ENCODE measurements at regions not wholly inside any gene's neighbourhood (a gene's known extent, or its start where the extent isn't known, plus 50 kb on each side); places are given as distances from the start of the nearest gene placed in this dataset.
"Not testable (repeated sequence)": the region's sequence is repeated elsewhere in the genome, so short reads cannot be mapped to it uniquely, and the experiment has no call there.

DNA sequence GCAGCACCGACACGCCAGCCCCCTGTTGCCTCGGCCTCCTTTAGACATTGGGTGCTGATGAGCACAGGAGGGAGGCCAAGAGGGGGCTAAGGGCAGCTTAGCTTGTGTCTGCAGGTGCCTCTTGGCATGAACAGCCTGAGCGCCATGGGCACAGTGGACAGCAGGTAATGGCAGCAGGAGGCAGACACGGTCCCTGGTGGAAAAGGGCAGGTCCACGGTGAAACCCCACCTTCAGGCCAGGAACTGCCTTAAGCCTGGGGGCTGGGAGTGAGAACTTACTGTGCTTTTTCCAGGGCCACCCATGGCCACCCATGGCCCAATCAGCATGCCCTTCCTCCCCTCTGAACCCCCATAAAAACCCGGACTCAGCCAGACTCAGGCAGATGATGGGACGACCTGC is 633.4 kb upstream of the TMEFF2 start:
- no peak for DNase-seq

DNA sequence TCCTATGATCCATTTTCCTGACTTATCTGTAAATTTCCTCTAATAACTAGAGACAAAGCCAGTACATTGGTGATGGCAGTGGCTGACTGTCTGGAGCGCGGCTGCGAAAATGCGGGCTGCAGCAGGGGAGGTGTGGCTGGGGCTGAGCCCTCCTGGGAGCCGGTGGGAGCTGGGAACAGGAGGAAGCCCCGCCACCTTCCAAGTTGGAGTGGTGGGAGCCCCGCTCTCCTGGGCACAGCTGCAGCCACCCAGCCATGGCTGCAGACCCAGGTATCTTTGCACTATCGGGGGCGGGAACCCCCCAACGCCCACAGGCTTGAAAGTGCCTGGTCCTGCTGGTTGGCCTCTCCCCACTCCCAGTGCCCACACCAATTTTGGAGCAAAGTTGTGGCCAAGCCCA is 633.0 kb upstream of the TMEFF2 start:
- DNase-seq: no peak

DNA sequence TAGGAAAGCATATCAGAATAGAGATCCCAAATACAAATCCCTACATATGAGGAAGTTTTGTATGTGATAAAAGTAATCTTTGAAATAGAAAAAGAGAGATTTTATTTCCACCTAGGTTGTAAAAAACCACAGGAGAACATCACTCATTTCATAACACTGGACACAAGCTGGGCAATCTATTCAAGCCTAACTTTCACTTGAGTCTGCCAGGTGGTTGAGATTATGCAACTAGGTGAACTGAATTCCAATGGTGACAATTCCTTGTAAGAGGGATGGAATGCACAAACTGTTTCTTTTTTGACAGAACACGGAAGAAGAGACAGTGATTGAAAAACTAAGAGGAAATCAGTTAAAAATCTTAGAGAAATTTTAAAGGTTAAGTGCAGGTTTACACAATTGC is 619.6 kb upstream of the TMEFF2 start:
- no peak for DNase-seq

DNA sequence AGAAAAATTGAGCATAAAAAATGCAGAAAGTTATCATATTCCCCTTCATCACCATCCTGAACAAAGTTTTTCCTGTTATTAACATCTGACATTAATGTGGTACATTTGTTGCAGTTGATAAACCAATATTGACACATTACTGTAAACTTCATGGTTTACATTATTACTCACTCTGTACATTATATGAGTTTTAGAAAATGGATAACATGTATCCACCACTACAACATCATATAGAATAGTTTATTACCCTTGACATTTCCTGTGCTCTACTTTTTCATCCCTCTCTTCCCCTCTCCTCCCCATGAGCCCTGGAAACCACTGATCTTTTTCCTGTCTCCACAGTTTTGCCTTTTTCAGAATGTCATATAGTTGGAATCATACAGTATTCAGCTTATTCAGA is 618.6 kb upstream of the TMEFF2 start:
- DNase-seq: no peak

DNA sequence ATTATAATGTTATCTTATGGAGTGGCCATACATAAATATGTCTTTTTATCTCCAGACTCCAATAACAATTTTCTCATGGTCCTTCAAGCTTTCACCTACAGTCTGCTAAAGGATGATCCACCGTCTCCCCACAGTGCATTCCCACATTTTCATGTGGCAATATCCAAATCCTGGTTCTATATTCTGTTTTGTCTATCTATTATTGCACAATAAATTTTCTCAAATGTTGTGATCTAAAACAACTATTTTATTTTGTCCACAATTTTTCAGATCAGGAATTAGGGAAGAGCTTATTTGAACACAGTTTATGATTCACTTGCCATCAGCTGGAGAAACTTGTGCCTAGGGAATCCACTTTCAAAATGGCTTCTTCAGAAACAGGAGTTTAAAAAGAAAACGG is 614.4 kb upstream of the TMEFF2 start:
- DNase-seq: no peak

DNA sequence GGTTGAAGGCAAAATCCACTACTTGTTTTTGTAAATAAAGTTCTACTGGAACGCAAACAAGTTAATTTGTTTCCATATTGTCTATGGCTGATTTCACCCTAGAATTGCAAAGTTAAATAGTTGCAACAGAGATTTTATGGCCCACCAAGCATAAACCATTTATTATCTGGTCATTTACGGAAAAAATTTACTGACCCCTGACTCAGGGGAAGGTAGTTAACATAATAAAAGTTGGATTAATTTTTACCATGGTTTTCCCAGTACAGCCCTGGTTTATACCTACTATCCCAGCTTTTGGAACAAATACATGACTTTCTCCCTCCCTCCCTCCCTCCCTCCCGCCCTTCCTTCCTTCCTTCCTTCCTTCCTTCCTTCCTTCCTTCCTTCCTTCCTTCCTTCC is 588.9 kb upstream of the TMEFF2 start:
- DNase-seq: no peak

DNA sequence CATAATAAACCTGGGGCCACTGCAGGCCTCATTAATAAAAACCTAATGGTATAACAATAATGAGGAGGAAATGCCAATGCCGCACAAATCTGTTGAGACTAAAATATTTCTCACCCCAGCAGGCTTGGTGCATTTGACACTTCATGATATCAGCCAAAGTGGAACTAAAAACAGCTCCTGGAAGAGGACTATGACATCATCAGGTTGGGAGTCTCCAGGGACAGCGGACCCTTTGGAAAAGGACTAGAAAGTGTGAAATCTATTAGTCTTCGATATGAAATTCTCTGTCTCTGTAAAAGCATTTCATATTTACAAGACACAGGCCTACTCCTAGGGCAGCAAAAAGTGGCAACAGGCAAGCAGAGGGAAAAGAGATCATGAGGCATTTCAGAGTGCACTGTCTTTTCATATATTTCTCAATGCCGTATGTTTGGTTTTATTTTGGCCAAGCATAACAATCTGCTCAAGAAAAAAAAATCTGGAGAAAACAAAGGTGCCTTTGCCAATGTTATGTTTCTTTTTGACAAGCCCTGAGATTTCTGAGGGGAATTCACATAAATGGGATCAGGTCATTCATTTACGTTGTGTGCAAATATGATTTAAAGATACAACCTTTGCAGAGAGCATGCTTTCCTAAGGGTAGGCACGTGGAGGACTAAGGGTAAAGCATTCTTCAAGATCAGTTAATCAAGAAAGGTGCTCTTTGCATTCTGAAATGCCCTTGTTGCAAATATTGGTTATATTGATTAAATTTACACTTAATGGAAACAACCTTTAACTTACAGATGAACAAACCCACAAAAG is 580.9 kb upstream of the TMEFF2 start:
- DNase-seq: no peak

DNA sequence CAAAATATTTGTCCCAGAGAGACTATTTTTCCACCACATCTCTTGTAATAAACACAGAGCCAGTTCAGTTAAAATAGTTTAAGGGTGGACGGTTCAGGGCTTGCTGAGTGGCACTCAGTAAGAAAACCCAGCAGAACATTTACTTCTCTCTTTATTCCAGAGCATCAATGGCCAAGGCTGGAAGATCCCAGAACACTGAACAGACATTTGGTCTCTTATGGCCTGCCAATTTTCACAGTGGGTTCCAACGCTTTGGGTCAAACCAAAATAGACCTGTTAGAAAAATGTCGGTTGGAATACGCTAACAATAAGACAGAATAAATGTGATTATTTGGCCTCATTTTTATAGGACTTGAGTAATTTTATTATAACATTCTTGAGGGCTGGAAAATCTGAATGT is 580.3 kb upstream of the TMEFF2 start:
- no peak for DNase-seq

DNA sequence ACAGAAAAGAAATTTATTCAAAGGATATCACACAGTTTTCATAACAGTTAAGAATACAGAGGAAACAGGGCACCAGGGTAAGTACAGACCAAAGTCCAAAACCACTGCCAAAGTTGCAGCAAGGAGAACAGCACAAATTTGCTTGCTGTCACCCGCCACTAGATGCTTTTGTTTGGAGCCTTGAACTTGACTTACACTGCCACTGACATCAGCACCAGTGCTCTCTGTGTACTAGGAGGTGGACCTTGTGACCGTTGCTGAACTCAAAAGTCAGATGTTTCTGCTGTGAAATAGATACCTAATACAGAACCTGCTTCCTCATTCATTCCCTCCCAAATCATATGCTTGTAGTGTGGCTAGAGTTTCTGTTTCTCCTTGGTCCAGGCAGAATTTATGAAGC is 578.3 kb upstream of the TMEFF2 start:
- DNase-seq: no peak

DNA sequence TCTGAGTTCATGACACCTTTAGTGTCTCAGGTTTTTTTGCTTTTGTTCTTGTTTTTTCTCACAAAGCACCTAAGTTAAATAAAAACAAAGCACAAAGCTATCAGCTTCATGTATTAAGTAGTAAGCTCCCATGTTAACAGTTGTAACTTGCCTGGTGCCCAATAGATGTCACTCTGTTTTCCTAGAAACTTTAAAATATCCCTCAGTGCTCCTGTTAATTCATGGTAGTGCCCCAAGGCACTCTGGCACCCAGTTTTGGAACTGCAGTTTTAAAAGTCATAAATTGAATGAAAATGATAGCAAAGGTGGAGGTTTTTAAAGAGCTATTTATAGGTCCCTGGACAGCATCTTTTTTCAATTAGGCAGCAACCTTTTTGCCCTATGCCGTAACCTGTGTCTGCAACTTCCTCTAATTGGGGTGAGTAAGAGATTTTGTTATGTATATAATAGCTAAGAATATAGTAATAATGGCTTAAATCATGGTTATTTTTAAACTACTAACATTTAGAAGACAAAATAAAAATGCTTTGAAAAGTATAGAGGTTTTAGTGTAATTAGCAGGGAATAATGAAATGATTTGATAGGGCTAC is 555.0 kb upstream of the TMEFF2 start:
- peak; percentile 24 for DNase-seq

DNA sequence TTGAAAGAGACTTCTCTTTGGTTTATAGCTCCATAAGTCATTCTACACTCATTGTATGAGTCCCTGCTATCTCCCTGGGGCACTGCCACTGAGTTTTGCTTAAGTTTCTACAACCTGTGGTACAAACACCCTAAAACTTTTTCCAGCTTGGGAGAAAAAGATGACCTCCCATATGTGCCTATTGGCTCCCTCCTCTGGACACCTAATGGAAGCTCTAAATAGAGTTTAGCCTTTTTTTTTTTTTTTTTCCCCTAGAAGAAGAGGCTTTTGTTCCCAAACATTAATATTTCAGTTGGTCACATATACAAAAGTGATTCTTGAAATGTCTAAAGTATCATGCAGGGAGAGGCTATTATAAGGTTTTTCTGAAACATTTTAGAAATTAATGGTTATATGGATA is 547.2 kb upstream of the TMEFF2 start:
- no peak for DNase-seq

DNA sequence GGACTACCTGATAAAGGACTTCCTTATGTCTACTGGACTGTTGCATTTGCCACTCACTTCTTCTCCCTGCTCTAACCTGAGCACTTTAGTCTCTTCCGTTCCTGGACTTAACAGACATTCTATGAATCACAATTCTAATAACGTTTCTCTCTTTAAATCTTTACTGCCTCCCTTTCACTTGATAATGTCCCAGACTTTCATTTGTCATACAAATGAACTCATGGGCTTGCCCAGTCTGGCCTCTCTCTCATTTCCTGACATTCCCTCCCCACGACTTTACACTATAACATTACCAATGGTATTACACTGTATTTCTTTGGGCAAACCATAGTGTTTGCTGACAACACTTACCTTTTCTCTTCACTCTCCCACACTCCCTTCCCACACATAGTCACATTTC is 540.7 kb upstream of the TMEFF2 start:
- DNase-seq: no peak

DNA sequence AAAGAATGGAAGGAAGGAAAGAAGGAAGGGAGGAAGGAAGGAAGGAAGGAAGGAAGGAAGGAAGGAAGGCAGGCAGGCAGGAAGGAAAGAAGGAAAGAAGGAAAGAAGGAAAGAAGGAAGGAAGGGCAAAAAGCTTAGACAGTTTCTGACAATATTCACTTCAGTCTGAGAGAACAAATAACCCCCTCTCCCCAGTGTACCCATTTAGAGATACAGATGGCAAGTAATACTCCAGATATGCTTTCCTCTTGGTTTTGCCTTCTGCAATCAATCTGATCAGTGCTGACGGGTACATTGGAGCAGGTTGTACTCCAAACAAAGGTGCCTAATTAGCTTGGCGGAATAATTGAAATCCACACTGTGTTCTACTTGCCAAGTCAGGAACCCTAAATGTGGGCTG is 534.6 kb upstream of the TMEFF2 start:
- DNase-seq: no peak

DNA sequence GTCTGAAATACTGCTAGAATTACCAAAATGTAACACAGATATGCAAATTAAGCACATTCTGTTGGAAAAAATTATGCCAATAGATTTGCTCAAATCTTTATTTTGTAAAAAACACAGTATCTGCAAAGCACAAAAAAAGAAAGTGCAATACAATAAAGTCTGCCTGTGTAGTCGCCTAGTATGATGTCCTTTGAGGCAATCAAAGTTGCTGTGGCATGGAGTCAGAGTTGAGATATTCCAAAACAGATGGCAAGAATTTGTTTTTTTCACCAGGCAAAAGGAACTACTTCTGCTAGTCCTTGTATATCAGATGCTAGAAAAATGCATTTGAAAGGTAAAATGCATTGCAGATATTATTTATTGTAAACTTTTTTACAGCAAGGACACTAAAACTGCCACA is 531.3 kb upstream of the TMEFF2 start:
- no peak for DNase-seq

DNA sequence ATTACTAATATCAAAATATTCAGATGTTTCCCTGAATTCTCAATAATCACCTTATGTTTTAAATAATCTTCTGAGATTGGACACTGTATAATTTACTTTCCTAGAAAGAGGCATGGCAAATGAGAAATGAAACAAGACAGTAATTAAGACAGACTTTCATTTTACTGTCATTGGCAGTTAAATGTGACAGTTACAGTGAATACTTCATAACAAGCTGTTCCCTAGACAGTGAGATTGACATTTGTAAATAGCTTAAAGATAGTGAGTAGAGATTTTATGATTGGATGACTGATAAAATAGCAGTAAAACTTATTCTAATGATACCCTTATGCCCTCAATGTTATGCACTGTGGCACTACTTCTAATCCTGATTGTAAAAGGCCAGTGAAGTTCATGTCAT is 524.9 kb upstream of the TMEFF2 start:
- no peak for DNase-seq

DNA sequence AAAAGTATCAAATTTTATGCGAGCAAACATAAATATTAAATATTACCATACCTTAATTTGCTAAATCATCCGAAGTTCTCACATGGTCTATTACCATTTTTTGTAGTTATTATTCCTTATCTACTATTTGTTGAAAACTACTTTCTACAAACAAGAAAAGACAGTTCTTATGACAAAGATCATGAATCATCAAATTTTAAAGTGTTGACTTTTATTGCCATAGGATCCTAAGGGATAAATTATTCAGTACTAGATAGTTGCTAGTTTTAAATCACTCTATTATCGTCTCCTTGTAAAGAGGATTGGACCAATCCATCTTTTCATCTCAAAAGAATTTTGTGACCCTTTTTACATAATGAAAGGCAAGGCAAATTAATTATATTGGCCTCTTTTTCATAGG is 523.6 kb upstream of the TMEFF2 start:
- no peak for DNase-seq

DNA sequence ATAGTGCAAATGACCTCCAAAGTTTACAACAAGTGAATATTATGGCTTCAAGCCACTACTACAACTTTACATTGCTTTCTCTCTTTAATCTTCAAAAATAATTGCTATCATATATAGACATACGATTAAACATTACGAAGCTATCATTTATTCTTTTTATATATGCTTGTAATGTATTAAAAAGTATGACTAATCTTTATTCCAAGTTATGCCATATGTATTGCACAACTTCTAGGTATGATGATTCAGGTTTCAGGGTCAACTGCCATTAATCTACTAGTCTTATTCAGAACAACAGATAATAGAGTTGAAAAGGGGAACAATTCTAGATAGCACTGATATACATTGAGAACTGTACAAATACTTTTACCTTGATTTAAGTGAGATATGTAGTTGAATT is 506.2 kb upstream of the TMEFF2 start:
- no peak for DNase-seq

DNA sequence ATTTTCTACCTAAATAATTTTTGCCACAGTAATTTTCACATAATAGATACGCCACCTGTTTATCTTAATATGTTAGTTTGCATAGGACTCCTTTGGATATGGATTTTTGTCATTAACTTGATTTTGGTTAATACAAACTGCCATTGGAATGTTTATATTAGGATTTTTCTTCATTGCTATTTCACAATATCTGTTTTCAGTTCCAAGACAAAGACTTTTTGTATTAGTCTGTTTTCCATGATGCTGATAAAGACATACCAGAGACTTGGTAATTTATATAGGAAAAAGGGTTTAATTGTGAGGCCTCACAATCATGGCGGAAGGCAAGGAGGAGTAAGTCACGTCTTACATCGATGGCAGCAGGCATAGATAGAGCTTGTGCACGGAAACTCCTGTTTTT is 503.1 kb upstream of the TMEFF2 start:
- no peak for DNase-seq

DNA sequence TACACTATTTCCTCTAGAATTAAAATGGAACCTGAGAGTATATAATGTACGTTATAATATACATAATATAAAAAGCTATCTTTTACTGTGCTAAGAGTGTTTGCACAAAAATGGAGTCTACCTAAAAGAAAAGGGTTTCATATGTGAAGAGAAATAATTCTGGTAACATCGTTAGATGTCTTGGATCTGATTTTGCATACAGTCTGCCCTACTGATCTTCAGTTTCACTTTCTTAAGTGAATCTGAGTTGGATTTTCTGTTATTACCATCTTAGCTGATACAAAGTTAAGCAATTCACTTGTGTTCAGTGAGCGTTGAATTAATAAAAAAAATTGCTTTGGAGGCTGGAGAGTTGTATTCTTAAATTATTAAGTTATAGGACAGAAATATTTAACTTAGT is 502.1 kb upstream of the TMEFF2 start:
- no peak for DNase-seq

DNA sequence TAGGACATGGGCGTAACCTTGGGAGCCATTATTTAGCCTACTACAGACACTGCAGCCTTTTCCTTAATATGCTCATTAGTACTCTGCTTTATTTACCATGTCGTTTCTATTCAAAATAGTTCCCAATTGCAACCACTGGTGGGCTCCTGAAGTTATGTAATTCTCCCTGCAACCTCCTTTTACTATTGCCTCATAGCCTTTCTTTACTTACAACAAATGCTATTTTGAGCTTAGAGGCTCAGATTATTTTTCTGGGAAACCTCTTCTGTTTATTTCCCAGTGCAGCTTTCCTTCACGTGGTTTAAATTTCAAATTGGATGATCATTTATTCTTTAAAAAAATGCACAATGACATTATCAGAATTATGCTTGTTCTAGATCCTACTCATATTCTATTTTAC is 492.3 kb upstream of the TMEFF2 start:
- DNase-seq: no peak

DNA sequence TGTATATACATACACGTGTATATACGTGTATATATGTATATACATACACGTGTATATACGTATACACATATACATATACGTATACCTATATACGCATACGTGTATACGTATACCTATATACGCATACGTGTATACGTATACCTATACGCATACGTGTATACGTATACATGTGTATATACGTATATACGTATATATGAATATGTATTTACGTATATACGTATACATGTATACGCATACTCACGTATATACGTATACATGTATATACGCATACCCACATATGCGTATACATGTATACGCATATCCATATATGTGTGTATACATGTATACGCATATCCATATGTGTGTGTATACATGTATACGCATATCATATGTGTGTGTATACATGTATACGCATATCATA is 487.8 kb upstream of the TMEFF2 start:
- DNase-seq: not testable (repeated sequence)

DNA sequence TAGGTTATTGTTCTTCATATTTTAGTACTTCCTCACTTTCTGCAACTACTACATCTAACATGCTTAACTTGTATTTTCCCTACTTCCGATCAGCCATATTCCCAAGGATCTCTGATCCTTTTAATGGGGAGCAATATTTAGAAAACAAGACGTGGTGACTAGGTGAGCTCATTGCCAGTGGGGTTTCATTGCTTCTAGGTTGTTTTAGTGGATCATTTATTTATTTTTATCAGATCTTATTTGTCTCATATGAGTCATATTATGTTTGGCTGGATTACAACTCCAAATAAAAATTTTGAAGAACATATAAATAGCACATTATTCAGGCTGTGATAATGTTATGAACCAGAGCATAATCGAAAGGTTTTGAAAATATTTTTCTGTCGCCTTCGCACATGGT is 480.9 kb upstream of the TMEFF2 start:
- DNase-seq: no peak

DNA sequence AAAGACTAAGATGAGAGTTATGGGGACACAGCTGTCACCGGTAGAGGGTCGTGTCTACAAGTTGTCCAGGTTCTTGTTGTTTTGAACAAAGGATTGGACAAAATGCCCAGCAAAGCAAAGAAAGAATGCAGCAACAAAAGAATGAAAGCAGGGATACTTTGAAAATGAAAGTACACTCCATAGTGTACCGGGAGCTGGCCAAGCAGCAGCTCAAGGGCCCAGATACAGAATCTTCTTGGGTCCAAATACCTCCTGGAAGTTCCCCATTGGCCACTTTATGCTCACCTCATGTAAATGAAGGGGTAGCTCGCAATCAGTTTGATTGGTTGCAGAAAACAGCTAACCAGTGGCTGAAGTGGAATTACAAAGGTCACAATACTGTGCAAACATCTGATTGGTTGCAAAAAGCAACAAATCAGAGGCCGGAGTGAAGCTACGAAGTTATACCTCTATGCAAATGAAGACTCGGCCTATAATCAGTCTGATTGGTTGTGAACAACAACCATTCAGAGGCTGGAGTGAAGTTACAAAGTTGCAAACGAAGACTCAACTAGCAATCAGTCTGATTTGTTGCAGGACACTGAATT is 474.9 kb upstream of the TMEFF2 start:
- no peak for DNase-seq

DNA sequence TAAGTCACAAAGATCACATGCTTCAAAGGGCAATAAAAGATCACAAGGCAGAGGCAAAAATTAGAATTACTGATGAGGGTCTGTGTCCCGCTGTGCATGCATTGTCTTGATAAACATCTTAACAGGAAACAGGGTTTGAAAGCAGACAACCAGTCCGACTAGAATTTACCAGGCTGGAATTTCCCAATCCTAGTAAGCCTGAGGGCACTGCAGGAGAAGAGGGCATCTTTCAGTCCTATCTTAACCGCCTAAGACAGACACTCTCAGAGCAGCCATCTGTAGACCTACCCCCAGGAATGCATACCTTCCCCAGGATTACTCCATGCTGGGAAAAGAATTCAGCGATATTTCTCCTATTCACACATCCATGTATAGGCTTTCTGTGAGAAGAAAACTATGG is 465.8 kb upstream of the TMEFF2 start:
- not testable (repeated sequence) for DNase-seq

DNA sequence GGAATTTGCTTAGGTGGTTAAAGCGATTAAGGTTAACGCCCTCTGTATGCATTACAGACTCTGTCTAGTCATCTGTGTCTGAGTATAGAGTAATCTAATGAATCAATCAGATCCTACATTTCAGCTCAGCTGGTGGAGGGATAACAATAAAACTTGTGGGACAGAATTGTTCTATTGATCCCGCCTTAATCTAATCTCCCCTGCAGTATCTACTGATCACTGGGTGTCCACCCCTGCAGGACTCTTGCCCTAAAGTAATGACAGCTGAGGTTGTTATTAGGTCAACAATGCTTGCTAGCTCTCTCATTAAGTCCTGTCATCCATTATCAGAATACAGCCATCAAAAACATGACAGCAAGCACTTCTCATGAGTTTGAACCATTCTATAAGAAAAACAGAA is 462.6 kb upstream of the TMEFF2 start:
- no peak for DNase-seq
